GM23248 (cell line): ENCODE measurements at regions not wholly inside any gene's neighbourhood (a gene's known extent, or its start where the extent isn't known, plus 50 kb on each side); places are given as distances from the start of the nearest gene placed in this dataset.

Experiments
- EZH2 ChIP-seq: fragments of 200-600 bp; sonication (generic); IDR thresholded peaks from 2 replicates; pipeline ENCODE4 v1.6.1; 2018; ENCODE audit warnings: antibody characterized with exemption, mild to moderate bottlenecking; ENCODE audit not compliant: insufficient read depth, poor library complexity, severe bottlenecking
- EZH2phosphoT487 ChIP-seq: fragments of 200-600 bp; sonication (generic); IDR thresholded peaks from 2 replicates; pipeline ENCODE4 v1.6.1; 2018; ENCODE audit warnings: antibody characterized with exemption, moderate library complexity, mild to moderate bottlenecking, low read depth; ENCODE audit not compliant: insufficient read depth

DNA sequence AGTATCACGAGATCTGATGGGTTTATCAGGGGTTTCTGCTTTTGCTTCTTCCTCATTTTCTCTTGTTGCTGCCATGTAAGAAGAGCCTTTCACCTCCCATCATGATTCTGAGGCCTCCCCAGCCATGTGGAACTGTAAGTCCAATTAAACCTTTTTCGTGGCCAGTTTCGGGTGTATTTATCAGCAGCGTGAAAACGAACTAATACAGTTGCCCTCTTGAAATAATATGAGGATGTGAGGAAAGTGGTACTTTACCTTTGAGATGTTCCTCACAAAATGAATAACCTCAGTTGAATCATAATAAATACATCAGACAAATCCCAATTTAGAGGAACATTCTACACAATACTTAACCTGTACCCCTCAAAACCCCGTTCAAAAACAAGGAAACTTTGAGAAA is 356.4 kb downstream of the CPS1 start:
- no peak for TF ChIP-seq EZH2
- no peak for TF ChIP-seq EZH2phosphoT487
